Glomerular endothelial cell (primary cell): ENCODE measurements at regions not wholly inside any gene's neighbourhood (a gene's known extent, or its start where the extent isn't known, plus 50 kb on each side); places are given as distances from the start of the nearest gene placed in this dataset.

ENCODE experiments used
- DNase-seq: peaks from one replicate; pipeline ENCODE4 v3.0.0-alpha.2; 2011; ENCODE audit warnings: low read depth, low spot score; ENCODE audit errors: extremely low read depth

DNA sequence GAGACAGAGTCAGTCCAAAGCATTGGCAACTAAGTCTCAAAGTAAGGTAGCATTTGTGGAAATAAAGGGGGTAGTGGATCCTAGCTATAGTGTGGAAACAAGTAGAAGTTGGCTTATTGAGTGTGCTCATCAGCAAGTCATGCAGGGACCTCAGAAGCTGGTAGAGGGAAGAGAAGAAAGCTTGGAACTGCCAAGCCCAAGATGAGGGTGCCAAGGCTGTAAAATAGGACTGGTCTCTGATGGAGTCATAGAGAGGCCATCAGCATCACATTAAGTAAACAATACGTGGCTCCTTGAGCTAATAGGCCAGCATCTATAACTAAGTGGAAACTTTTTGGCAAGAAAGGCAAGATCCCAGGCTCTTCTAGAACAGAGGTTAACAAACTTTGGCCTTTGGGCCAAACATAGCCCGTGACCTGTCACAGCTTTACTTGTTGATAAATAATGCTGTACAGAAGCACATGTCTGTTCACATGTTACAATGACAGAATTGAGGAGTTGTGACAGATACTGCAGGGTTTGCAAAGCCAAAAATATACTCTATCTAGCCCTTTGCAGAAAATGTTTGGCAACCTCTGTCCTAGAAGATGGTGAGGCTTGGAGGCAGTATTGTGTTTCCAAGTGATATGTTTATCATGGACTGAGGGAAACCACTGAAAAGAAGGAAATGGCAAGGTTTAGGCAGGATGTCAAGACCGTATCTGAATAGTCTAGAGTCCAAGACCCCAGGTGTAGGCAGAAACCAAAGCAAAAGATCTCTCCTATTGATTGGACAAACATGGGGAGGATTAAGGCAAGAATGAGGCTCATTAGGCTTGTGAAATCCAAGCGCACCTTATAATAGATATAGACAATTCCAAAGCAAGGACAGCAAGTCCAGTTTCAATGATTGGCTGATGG is 62.5 kb upstream of the CD44 start:
- no peak for DNase-seq

DNA sequence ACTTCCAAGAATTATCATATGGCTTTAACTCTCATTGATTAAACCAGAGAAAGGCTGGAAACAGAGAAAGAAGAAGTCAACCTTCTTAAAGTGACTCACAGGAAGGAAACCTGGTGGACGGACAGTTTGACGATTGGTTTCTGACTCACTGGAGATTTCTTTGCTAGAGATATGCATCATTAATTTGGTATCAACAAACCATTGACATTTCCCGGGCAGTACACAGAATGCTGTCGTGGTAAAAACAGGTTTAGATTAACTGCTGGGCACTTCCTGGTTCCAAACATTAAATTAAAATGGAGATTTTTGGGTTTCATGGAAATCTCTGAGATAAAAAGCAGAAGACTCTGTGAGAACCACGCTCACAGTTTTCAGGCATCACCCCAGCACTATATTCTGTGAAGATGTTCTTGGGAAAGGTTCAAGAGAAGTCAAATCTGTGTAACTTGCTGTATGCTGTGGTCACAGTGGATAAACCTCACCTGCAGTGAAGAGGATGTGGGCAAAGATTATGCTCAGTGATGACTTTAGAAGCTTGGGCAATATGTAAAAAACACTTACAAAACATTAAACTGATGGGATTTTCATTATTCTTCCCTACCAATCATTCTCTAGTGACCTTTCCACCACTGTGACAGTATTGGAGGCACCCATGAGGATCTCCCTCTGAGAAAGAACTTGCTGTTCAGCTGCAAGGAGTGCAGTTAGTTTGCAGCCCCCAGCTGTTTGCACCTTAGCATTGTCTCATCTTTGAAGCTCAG is 61.1 kb upstream of the CD44 start:
- DNase-seq, result peak; percentile 41

GRCh38 chr11:35078470-35078735 is 60.6 kb upstream of the CD44 start:
- no peak for DNase-seq

GRCh38 chr11:35079611-35080010 is 59.4 kb upstream of the CD44 start:
- DNase-seq, result no peak

- no peak for DNase-seq
Observed at GRCh38 chr11:35082321-35083180, 56.4 kb upstream of the CD44 start.

GRCh38 chr11:35083181-35083430 is 55.9 kb upstream of the CD44 start:
- no peak for DNase-seq

GRCh38 chr11:35083431-35084238 is 55.3 kb upstream of the CD44 start:
- no peak for DNase-seq

GRCh38 chr11:35084817-35085440 is 54.0 kb upstream of the CD44 start:
- no peak for DNase-seq

DNA sequence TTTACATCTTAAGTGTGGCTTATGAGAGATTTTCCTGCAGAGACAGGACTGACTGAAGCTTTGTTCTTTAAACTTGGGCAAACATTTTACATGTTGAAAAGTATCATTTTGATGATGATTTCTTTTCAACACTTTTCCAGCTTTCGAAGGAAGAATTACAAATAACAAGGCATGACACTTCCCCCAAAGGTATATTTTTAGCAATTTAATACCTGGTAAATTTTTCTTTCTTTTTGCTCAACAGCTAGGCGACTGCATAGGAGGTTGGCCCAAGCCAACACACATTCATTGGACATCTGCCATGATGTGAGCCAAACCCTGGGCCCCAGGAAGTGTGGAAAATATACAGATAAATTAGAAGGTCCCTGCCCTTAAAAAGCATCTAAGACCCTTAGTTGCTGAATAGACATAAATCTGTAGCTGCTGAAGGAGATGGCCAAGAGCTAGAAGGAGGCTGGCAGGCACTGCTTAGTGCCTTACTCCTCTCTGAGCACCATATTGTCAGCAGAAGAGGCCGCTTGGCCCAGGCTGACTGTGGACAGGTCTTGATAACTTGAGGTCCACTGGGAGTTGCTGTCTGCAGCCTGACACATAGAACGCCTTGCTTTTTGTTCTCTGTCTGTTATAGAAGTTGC is 53.3 kb upstream of the CD44 start:
- DNase-seq, result no peak

DNA sequence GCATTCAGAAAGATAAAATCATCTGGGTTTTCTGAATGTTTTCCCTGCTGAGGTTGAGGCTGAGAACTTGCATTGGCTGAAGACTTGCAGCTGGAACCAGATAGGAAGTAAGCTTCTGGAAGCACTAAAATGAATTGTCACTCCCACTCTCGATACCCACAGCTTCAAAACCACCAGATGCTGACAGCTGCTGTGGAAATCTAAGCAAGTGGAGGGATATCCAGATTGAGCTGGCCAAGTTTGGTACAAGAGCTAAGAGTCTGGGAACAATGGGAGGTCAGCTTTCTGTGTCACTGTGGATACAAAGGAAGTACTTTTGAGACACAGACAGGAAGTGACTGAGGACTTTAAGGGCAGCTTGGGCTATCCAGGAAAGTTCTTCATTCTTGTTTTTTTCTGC is 51.3 kb upstream of the CD44 start:
- DNase-seq, result no peak

DNA sequence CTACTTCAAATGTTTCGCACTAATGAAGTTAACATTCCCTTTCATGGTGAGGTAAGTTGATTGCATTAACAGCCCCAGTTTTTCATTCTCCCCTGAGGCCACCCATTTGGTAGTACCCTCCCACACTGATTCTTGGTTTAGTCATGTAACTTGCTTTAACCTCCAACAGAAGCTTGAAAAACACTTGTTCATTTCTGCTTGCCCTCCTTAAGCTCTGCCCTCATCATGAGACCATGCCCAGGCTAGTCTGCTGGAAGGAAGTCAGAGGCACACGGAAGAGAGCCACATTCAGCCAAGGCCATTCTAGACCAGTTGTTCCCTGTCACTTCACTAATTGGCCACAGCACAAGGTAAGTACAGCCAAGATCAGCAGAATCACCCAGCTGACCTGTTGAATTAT is 50.7 kb upstream of the CD44 start:
- no peak for DNase-seq

DNA sequence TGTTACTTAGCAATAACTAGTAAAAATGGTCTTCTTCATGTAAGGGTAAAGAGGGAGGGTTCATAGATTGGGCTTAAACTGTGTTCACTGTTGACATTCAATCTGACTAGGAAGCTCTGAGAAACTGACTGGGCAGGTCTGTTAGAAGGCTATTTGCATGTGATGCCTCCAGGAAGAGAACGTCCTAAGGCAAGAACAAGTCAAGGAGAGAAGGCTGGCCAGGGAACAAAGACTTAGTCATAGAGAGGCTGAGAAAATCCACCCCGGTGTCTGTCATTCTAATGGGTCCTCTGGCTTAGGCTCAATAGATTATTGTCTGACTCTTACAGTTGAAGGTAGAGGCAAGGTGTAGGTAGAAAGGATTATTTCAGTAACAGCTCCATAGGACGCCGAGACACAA is 50.3 kb upstream of the CD44 start:
- DNase-seq, result no peak
